K562 (cell line): ENCODE measurements at regions not wholly inside any gene's neighbourhood (a gene's known extent, or its start where the extent isn't known, plus 50 kb on each side); places are given as distances from the start of the nearest gene placed in this dataset.

ENCODE experiments used
- BMI1 ChIP-seq: fragments of 150-350 bp; IDR thresholded peaks from 2 replicates; pipeline ENCODE4 v1.6.1; 2014; ENCODE audit warnings: low read length
- CREM ChIP-seq: IDR thresholded peaks from 2 replicates; pipeline ENCODE4 v1.6.1; 2014; ENCODE audit warnings: antibody characterized with exemption, low read depth
- GTF2E2 ChIP-seq: fragments of 200-800 bp; sonication (Bioruptor generic); IDR thresholded peaks from 2 replicates; pipeline ENCODE4 v1.6.1; 2016; ENCODE audit warnings: missing genetic modification characterization, missing compliant biosample characterization
- HMG20A ChIP-seq: fragments of 450-650 bp; formaldehyde crosslinking; conservative IDR thresholded peaks from 2 replicates; pipeline ENCODE4 v1.4.0; 2020; ENCODE audit warnings: mild to moderate bottlenecking, mixed read lengths
- RBM34 ChIP-seq: fragments of 200-400 bp; formaldehyde crosslinking; IDR thresholded peaks from 2 replicates; pipeline ENCODE4 v1.6.1; 2018; ENCODE audit warnings: low read length, borderline replicate concordance; ENCODE audit not compliant: insufficient read depth
- REST ChIP-seq, 2 experiments: fragments of 450-650 bp; formaldehyde crosslinking in 1 of 2; IDR thresholded peaks; 2 replicates each; pipeline versions ENCODE4 v1.4.0 to v1.6.1; 2014 to 2020; ENCODE audit warnings: mild to moderate bottlenecking in 2 of 2, borderline replicate concordance in 1 of 2, low read depth in 1 of 2
- TBL1XR1 ChIP-seq, 2 experiments: IDR thresholded peaks; 2 replicates each; pipeline ENCODE4 v1.6.1; 2012; ENCODE audit warnings: improper control_type of control experiment in 2 of 2, low read length in 2 of 2, mild to moderate bottlenecking in 1 of 2
- ZFP91 ChIP-seq: sonication (generic); formaldehyde crosslinking; IDR thresholded peaks from 2 replicates; pipeline ENCODE4 v1.8.0; 2022; ENCODE audit warnings: mild to moderate bottlenecking, missing genetic modification reagents
- ZNF143 ChIP-seq: sonication (generic); formaldehyde crosslinking; IDR thresholded peaks from 2 replicates; pipeline ENCODE4 v1.9.0; 2022; ENCODE audit warnings: mild to moderate bottlenecking, missing genetic modification reagents
- ZNF217 ChIP-seq: sonication (generic); formaldehyde crosslinking; IDR thresholded peaks from 2 replicates; pipeline ENCODE4 v1.8.0; 2022; ENCODE audit warnings: mild to moderate bottlenecking, missing genetic modification reagents
- ZNF277 ChIP-seq: fragments of 250-450 bp; sonication (Bioruptor Pico); IDR thresholded peaks from 2 replicates; pipeline ENCODE4 v1.8.0; 2022; ENCODE audit warnings: inconsistent platforms, mild to moderate bottlenecking, moderate library complexity, borderline replicate concordance
- ZNF444 ChIP-seq: fragments of 250-450 bp; sonication (Bioruptor Pico); IDR thresholded peaks from 2 replicates; pipeline ENCODE4 v1.4.0; 2020; ENCODE audit warnings: mild to moderate bottlenecking, moderate library complexity

GRCh38 chr5:13553896-13554295, 390.6 kb downstream of the DNAH5 start (continued):
- no peak for TF ChIP-seq GTF2E2 (tag)
- TF ChIP-seq CREM: no peak
- TF ChIP-seq TBL1XR1 (IDR thresholded peaks at IDR 0.05; ENCODE audit: low read length in 2 of 2): no peak
- peak; percentile 77 for TF ChIP-seq REST (IDR thresholded peaks at IDR 0.05; ENCODE audit: borderline replicate concordance)
- TF ChIP-seq REST (CRISPR knock-in tag; IDR thresholded peaks at IDR 0.05; ENCODE audit: low read depth): no peak
- no peak for TF ChIP-seq ZNF217 (CRISPR knock-in tag)
- no peak for TF ChIP-seq RBM34
- no peak for TF ChIP-seq ZNF444
- TF ChIP-seq ZFP91 (CRISPR knock-in tag): no peak
- TF ChIP-seq ZNF143: 0 out of 2 replicates have a peak, but pooled peaks have one; percentile 30
- no peak for TF ChIP-seq BMI1
- TF ChIP-seq HMG20A (CRISPR knock-in tag): no peak
- TF ChIP-seq ZNF277: no peak
